NCI-H345 (cell line): ENCODE measurements at regions not wholly inside any gene's neighbourhood (a gene's known extent, or its start where the extent isn't known, plus 50 kb on each side); places are given as distances from the start of the nearest gene placed in this dataset.
"Not testable (repeated sequence)": the region's sequence is repeated elsewhere in the genome, so short reads cannot be mapped to it uniquely, and the experiment has no call there.

Source experiments
- DNase-seq: peaks from one replicate; lab custom pipeline; 2025; lab: John Stamatoyannopoulos, UW

DNA sequence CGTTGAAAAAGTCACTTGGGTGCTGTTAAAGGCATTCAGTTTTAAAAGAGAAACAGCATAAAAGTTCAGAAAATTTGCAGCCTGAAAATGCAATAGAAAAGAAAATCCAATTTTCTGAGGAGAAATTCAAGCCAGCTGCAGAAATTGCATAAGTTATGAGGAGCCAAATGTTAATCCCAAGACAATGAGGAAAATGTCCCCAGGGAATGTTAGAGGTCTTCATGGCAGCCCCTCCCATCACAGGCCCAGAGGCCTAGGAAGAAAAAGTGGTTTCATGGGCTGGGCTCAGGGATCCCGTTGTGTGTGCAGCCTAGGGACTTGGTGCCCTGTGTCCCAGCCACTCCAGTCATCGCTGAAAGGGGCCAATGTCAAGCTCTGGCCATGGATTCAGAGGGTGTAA is 1055.6 kb downstream of the DIPK2A start:
- DNase-seq: not testable (repeated sequence)

DNA sequence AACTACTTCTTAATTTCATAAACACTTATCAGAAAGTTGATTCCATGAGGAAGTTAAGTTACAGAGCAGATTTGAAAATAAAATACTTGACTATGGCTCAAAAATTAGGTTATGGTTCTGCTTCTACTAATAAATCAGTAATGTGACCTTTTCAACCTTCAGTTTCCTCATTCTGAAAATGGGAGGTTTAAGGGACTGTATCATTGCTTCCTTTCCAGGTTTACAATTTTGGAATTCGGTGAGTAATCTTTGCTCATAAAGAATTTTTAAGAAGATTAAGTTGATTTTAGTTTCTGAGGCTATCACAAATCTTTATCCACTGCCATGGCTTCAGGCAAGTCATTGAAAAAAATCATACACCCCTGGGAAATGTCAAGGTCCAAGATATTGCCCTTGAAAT is 1061.2 kb downstream of the DIPK2A start:
- DNase-seq: no peak

DNA sequence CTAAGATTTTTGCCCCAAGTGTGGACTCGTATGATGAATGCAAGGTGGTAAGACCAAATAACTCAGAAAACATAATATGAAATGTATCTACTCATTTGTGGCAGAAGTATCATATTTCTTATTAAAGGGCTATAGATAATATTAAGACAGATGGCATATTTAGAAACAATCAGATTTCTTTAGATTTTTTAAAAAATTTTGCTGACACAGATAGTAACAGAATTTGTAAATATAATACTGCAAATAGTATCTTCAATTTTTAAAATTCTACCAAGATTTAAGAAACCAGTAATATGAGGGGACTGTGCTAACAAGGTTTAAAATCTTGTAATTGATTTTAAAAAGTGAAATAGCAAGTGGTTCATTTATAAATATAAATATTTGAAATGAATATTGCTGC is 1064.1 kb downstream of the DIPK2A start:
- DNase-seq: no peak

DNA sequence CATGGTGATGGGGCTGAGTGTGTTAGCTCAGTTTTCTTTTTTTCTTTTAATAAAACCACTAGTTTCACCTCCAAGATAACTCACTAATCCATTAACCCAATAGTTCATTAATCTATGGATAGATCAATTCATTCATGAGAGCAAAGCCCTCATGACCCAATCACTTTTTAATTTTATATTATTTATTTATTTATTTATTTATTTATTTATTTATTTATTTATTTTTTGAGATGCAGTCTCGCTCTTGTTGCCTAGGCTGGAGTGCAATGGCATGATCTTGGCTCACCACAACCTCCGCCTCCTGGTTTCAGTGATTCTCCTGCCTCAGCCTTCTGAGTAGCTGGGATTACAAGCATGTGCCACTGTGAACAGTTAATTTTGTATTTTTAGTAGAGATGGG is 1082.4 kb downstream of the DIPK2A start:
- not testable (repeated sequence) for DNase-seq

DNA sequence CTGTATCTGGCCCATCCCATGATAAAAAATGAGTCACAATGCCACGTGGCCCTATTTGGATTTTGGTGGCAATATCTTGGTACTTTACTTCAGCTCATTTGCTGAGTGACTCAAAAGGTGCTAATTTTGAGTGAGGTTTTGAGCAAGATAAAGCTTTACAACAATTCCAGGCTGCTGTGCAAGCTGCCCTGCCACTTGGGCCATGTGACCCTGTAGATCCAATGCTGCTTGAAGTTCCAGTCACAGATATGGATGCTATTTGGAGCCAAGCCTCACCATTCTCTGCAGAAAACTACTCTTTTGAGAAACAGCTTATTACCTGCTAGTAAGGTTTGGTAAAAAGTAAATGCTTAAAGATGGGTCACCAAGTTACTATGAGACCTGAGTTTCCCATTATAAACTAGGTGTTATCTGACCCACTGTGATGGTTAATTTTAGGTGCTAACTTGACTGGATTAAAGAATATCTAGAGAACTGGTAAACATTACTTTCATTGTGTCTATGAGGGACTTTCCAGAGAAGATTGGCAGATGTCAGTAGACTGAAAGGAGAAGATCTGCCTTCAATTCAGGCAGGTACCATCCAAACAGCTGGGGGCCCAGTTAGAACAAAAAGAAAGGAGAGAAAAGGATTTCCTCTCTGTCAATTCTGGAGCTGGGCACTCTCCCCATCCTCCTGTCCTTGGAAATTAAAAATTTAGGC is 1083.9 kb downstream of the DIPK2A start:
- no peak for DNase-seq

DNA sequence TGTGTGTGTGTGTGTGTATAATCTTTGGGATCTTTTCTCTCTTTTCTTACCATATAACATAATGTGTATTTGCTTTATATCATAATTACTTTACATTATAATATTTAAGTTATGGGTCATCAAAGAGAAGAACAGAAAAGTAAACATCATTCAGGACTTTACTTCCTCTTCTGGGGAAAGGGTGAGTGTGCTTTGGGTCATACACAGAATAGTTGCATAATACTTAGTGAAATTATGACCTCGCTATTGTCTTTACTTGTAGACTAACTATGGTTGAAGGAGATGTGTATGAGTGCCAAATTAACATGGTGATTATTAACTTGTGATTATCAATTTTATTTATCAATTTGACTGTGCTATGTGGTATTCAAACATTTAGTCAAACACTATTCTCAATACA is 1086.9 kb downstream of the DIPK2A start:
- DNase-seq: no peak

DNA sequence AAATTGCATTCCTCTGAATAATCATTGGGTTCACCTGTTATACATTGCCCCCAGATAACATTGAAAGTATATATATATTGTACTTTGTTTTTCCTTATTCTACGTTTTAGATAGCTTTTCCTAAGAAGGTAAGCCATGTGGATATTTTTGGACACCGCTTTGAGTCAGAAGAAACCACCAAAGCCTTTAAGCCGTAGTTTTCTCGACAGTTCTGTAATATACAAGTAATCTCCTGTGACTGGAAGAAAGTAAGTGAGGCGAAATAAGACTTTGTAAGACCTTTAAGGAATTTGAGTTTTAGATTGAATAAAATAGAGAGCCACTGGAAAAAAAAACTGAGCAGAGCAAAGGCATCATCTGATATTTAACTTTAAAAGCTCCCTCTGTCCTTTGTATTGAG is 1092.0 kb downstream of the DIPK2A start:
- no peak for DNase-seq

DNA sequence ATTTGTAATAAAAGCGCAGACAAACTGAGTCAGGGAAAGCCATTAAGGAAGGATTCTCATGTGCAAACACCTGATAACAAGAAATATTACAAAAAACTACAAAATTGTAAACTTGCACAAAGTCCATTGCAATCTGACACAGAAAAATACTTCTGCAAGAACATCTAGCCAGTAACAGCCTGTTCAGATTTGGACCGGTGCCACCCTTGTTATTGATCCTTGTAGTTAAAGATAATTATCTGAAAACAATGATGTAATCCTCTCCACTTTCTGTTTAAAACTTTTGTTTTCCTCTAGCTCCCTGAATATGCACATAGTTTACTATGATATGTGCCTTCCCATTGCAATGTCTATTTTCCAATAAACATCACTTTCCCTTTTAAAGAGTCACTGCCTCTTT is 1090.2 kb downstream of the PLOD2 start:
- DNase-seq: no peak

DNA sequence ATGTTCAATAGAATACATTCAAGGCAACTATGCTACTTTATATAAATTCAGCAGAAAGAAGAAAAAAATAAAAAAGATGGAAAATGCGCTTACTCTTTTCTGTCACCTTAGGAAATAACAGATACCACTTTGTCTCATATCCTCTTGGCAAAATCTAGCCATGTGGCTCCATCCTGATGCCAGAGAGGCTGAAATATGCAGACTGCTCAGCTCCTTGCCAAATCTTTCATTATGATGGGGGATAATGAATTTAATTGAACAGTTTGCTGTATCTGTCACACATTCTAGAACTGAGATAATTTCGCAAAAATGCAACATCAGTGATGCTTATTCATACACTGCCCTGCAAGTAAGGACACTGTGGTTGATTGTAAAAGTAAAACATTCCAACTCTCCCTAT is 1081.5 kb downstream of the PLOD2 start:
- no peak for DNase-seq

DNA sequence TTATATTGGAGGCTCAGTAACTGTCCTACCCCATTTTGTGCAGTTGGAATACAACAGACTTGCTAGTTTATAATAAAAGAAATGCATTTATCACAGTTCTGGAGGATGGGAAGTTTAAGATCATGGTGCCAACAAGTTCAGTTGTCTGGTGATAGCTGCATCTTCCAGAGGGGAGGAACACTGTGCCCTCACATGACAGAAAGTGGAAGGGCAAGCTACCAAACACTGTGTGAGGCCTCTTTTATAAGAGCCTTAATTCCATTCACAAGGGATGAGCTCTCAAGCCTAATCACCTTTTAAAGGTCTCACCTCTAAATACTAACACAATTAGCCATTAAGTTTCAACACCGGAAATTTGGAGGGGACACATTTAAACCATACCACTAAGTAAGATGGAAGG is 1073.9 kb downstream of the PLOD2 start:
- no peak for DNase-seq

DNA sequence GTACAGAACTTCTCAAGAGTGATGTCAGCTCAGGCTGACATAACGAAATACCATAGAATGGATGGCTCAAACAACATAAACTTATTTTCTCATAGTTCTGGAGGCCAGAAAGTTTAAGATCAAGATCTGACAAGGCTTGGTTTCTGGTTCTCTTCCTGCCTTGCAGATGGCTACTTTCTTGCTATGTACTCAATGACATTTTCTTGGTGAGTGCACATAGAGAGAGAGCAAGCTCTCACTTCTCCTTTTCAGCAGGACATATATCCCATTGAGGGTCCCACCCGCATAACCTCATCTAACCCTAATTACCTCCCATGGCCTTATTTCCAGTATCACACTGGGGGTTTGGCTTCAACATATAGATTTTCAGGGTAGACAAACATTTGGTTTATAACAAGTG is 1072.1 kb downstream of the PLOD2 start:
- DNase-seq: no peak

DNA sequence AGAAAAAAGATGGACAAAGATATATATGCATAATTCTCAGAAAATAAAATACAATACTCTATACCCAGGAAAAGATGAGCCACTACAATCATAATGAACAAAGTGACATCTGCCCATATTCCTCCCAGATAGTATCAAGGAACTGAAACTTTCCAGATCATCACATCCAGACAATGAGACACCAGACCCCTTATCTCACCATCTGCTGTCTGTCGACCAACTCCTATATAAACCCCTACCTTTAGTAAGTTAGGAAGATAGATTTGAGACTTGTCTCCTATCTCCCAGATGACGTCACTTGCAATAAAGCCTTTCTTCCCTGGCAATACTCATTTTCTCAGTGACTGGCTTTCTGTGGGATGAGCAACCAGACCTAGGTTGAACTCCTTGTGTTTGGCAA is 1071.6 kb downstream of the PLOD2 start:
- DNase-seq: no peak

DNA sequence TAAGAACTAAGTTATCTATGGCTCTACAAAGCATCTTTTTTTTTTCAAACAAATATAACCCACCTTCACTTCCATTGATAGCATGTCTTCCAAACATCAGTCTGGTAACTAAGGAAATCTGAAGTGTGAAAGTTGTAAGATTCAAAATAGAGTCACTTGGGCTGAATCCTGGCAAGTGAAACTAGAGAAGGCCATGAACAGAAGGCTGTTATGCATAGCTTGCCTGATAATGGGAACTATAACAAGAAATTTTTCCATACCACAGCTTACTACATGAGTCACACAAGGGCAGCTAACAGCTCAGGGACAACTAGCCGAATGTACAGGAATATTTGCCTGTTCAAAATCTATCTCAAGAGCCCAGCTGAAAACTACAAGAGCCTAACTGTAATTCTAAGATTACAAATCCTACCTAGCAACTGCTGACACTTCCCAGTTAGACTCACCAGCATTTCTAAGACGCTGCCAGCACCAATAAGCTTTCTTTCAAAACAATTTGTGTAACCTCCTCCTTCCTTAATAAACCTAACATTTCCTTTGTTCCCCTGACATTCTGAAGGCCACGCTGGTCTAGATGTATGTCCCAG is 1066.5 kb downstream of the PLOD2 start:
- no peak for DNase-seq

DNA sequence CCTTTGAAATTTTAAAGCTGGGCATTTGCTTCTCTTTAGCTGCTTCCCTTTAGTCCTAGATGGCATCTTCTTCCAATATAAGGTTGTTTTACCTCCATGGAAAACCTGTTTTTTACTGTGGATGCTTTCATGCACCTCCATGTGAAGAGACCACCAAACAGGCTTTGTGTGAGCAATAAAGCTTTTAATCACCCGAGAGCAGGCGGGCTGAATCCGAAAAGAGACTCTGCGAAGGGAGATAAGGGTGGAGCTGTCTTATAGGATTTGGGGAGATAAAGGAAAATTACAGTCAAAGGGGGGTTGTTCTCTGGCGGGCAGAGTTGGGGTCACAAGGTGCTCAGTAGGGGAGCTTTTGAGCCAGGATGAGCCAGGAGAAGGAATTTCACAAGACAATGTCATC is 1049.8 kb downstream of the PLOD2 start:
- DNase-seq: not testable (repeated sequence)

DNA sequence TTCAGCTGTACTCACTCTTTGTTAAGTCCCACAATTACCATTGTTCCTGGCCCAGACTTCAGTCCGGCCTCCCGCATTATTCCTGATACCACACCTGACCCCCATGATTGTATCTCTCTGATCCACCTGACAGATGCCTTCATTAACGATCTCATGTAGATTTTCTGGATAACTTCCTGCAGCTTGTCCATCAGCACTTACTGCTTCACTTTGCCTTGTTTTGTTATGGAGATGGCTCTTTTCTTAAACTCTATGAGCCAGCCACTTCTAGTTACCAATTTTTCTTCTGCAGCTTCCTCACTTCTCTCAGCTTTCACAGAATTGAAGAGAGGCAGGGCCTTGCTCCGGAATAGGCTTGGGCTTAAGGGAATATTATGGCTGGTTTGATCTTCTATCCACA is 1044.2 kb downstream of the PLOD2 start:
- no peak for DNase-seq

DNA sequence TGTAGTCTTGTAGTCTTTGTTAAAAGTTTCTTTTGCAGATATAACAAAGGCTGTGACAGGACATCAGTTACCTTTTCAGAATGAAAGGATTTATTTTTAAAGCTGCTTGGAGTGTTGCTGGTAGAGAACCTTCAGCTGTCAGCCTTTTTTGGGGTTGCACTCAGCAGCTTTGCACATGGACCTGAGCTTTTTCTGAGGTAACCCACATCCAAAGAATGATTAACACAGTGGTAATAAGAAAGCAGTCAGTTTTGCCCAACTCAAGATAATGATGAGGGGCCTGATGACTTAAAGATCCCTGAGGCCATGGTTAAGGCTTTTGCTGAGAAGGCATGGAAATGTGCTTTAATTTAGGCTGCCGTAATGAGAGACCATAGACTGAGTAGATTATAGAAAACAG is 1042.7 kb downstream of the PLOD2 start:
- no peak for DNase-seq

DNA sequence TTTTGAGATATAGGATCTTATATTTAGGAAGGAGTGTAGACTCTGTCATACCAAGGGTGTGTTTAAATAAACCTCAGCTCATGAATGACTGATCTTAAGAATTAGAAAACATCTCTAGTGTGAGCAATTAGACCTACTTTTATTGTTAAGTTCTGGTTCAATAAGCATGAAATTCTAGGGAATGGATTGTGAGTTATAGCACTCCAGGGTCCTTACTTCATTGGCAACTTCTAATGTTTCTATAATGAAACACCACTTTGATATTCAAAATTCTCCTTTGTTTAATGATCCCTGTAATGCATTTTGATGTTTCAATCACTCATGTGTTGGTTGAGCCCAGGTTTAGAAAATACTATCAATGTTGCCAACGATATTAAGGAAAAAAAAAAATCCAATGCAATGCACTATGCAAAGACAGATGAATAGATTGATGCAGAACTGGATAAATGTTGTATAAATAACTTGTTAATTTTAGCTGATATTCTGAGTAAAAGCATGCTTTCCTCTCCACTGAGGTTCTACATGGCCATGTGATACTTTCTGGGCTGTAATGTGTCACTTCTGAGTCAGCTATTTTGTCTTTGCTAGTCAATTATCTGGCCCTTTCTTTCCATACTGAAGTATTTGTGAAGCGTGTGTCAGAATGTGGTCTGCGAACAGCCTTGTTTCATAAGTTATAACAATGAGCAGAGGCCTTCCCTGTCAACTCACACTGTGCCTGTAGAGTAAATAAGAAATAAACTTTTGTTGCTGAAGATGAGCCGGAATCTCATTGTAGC is 1035.9 kb downstream of the PLOD2 start:
- no peak for DNase-seq

DNA sequence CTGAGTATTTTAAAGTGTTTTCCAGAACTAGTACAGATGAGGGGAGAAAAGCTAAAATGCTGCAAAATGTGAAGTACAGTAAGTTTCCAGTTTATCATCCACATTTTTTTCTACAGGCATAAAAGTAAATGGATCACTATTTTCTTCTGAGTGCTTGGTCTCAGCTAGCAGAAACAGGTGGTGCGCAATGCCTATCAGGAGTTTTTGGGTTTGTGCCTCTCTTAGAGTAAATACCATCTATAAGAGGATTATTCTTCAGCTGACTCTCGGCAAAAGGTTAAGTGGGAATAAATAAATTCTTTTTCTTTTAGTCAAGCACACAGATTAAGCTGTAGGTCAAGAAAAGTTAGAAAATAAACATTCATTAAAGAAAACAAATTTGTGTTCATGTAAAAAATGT is 1027.7 kb downstream of the PLOD2 start:
- DNase-seq: no peak

DNA sequence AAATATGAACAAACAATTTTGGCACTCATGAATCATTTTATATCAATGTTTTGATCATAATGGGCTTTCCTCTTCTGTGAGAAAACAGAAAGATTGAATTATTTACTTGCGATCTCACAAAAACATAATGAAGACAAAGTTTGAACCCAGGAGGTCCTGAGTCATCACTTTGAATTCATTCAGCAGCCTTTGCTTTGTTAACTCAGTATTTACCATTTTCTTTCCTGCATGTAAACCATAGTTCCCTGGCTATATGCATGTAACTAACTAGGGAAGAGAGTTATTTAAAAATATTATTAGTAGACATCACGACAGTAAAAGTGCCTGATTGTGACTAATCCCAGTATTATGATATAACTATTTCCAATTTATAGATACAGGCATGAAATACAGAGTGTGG is 1026.2 kb downstream of the PLOD2 start:
- DNase-seq: no peak

DNA sequence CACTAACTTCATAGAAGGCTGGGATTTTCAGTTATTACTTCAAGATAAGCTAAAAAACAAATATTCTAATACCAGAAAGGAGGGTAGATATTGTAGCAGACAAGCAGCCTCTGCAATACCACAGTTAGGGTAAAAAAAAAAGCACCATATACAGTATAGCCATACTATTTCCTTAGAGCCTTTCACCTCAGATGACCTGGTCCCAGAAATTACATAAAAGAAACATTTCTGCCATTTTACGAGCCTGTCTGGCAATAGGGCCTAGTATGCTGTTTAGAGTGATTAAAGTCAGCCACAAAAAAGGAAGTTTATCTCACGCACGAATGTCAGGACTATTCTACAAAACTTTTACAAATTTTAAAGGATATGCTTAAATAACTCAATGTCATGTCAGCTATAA is 1016.6 kb downstream of the PLOD2 start:
- DNase-seq: no peak

DNA sequence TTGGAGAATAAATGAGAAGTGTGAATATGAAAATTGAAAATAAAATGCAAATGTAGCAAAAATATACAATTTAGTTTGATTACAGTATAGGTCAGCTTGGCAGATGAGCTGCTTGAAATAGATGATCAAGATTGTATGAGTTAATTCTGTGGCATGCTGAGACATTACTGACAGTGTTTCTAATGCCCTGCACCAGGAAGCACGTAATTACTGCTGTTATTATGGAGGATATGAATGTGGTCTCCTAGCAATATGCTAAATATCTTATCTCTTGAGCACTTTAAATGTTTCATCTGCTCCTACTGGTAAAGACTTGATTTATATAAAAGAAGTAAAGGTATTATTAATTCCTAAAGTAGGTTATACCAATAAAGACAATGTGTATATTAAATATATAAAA is 1015.5 kb downstream of the PLOD2 start:
- DNase-seq: no peak

DNA sequence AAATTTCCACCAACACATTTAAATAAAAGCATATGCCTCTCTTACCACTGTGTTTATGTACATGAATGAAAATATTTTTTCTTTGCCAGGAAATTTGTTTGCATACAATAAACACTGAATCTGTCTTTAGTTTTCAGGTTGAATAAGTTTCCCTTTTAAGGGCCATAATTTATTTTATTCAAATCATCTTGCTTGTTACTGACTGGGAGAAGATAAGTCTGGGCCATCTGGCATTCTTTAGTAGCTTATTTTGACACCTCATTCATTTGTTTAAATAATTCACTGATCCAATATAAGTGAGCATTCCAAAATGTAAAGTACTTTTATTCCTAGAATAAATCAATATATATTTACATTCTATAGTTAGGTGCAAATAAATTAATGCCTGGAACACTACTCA is 1001.3 kb downstream of the PLOD2 start:
- no peak for DNase-seq

DNA sequence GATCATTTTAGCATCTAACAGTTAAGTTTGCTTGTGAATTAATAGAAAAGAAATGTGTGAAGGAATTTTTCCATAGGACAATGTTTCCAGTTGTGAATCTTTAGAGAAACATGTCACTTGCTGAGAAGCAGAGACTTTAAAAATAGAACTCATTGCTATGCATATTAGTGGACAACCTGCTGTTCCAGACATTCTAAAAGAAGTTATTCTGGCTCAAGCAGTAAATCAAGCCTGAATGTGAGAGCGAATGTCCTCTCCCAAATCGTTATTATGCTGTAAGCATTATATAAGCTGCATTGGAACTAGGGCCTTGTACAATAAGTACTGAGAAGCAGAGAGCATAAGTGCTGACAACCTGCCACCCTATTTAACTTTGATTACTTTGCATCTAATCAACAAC is 990.9 kb downstream of the PLOD2 start:
- DNase-seq: no peak

DNA sequence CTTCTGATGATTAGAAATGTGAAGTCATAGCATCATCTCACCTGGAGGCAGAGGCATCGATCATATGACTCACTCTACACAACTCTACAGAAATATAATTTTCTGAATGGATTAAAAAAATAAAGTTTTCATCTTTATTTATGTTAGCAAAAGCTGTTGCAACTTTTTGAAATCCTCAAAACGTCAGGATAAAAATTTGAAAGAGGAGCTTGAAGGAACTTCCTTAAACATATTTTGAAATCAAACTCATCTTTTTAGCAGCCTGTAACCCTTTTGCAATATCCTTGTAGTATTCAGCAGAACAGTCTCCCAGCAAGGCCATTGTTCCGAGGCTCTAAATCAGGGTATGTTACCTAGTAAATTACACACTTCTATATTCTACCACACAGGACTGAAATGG is 985.4 kb downstream of the PLOD2 start:
- no peak for DNase-seq
